CD14-positive monocyte (primary cell): ENCODE measurements at regions not wholly inside any gene's neighbourhood (a gene's known extent, or its start where the extent isn't known, plus 50 kb on each side); places are given as distances from the start of the nearest gene placed in this dataset.

Source experiments
- DNase-seq, 3 donors: peaks; one replicate each; pipeline ENCODE4 v3.0.0-alpha.2; 2011 to 2022
- H2AFZ ChIP-seq: 2 replicates; pipeline ENCODE4 v1.6.0; 2012; ENCODE audit warnings: mild to moderate bottlenecking, low read depth, low read length, inconsistent platforms; ENCODE audit not compliant: insufficient read depth, poor library complexity, severe bottlenecking
- H3K27ac ChIP-seq, 2 donors: 1 replicate in 1 of 2; 2 replicates in 1 of 2; pipeline ENCODE4 v1.5.1; 2012 to 2013; ENCODE audit warnings: low read length in 2 of 2, control low read depth in 1 of 2, inconsistent platforms in 1 of 2, low read depth in 1 of 2, mild to moderate bottlenecking in 1 of 2
- H3K27me3 ChIP-seq, 2 donors: one replicate each; pipeline versions ENCODE4 v1.6.0 to v1.6.1; 2011 to 2013; ENCODE audit warnings: low read length in 2 of 2; ENCODE audit not compliant: control insufficient read depth in 2 of 2, insufficient read depth in 2 of 2
- H3K36me3 ChIP-seq, 2 donors: replicated peaks in 1 of 2; 1 replicate in 1 of 2; 2 replicates in 1 of 2; pipeline versions ENCODE4 v1.5.1 to v1.6.1; 2012 to 2013; ENCODE audit warnings: low read length in 2 of 2, control low read depth in 1 of 2, inconsistent platforms in 1 of 2, mild to moderate bottlenecking in 1 of 2; ENCODE audit not compliant: insufficient read depth in 2 of 2, control insufficient read depth in 1 of 2
- H3K4me1 ChIP-seq, 2 donors: 1 replicate in 1 of 2; 2 replicates in 1 of 2; pipeline versions ENCODE4 v1.5.1 to v1.6.1; 2012 to 2013; ENCODE audit warnings: low read length in 2 of 2, control low read depth in 1 of 2, inconsistent platforms in 1 of 2, mild to moderate bottlenecking in 1 of 2, moderate library complexity in 1 of 2; ENCODE audit not compliant: insufficient read depth in 2 of 2, control insufficient read depth in 1 of 2
- H3K4me2 ChIP-seq: replicated peaks from 2 replicates; pipeline ENCODE3; 2012; ENCODE audit warnings: low read length, moderate library complexity, mild to moderate bottlenecking; ENCODE audit not compliant: poor library complexity, severe bottlenecking; ENCODE audit errors: extremely low read depth
- H3K4me3 ChIP-seq, 3 experiments: fragments of 200-600 bp in 1 of 3; sonication (generic) in 1 of 3; replicated peaks in 1 of 3; 1 replicate in 2 of 3; 2 replicates in 1 of 3; pipeline ENCODE4 v1.5.1; 2011 to 2013; ENCODE audit warnings: low read length in 3 of 3, mild to moderate bottlenecking in 3 of 3, control low read depth in 2 of 3, low read depth in 2 of 3, inconsistent platforms in 1 of 3, moderate library complexity in 1 of 3
- H3K79me2 ChIP-seq: 2 replicates; pipeline ENCODE4 v1.6.0; 2012; ENCODE audit warnings: mild to moderate bottlenecking, control low read depth, inconsistent platforms, low read length, moderate library complexity; ENCODE audit not compliant: insufficient read depth
- H3K9ac ChIP-seq: 2 replicates; pipeline ENCODE4 v1.6.0; 2017; ENCODE audit warnings: low read length, mild to moderate bottlenecking; ENCODE audit not compliant: insufficient read depth, poor library complexity, severe bottlenecking
- H3K9me3 ChIP-seq, 2 donors: replicated peaks in 1 of 2; 1 replicate in 1 of 2; 2 replicates in 1 of 2; pipeline versions ENCODE4 v1.5.1 to v1.6.1; 2012 to 2013; ENCODE audit warnings: low read length in 2 of 2, control low read depth in 1 of 2; ENCODE audit not compliant: control insufficient read depth in 1 of 2, insufficient read depth in 1 of 2
- H4K20me1 ChIP-seq: 2 replicates; pipeline ENCODE4 v1.6.0; 2012; ENCODE audit warnings: mild to moderate bottlenecking, low read length, control low read depth, moderate library complexity; ENCODE audit not compliant: insufficient read depth
- H3K27ac Mint-ChIP-seq, 7 donors: one replicate each; pipeline ENCODE4 v1.8.0; 2020; ENCODE audit warnings: mild to moderate bottlenecking in 7 of 7, mixed read lengths in 7 of 7, moderate library complexity in 6 of 7, inconsistent platforms in 2 of 7
- H3K27me3 Mint-ChIP-seq, 3 donors: one replicate each; pipeline ENCODE4 v1.8.0; 2021 to 2022; ENCODE audit warnings: low read depth in 3 of 3, mild to moderate bottlenecking in 3 of 3, mixed read lengths in 3 of 3, moderate library complexity in 3 of 3, inconsistent platforms in 1 of 3
- H3K36me3 Mint-ChIP-seq, 2 donors: one replicate each; pipeline ENCODE4 v1.8.0; 2020; ENCODE audit warnings: mixed read lengths in 2 of 2, inconsistent platforms in 1 of 2, mild to moderate bottlenecking in 1 of 2
- H3K4me1 Mint-ChIP-seq: one replicate; pipeline ENCODE4 v1.8.0; 2020; ENCODE audit warnings: mild to moderate bottlenecking, mixed read lengths
- H3K4me3 Mint-ChIP-seq, 2 donors: one replicate each; pipeline ENCODE4 v1.8.0; 2020; ENCODE audit warnings: mild to moderate bottlenecking in 2 of 2, mixed read lengths in 2 of 2, moderate library complexity in 1 of 2
- H3K9me3 Mint-ChIP-seq, 7 donors: one replicate each; pipeline ENCODE4 v1.8.0; 2020 to 2022; ENCODE audit warnings: mixed read lengths in 7 of 7, mild to moderate bottlenecking in 6 of 7, moderate library complexity in 6 of 7, inconsistent platforms in 2 of 7
- CTCF ChIP-seq: fragments of 200-600 bp; IDR thresholded peaks from one replicate; pipeline ENCODE4 v1.8.0; 2022; ENCODE audit warnings: antibody characterized with exemption, mild to moderate bottlenecking
- WGBS: methylation state at CpG from one replicate; pipeline ENCODE4 v1.1.5; 2013; ENCODE audit warnings: missing lambda C conversion rate; ENCODE audit not compliant: insufficient coverage; 5-methylcytosine and 5-hydroxymethylcytosine counted together
- intact Hi-C, 2 donors: fragments of 100-400 bp; cut with micrococcal nuclease; formaldehyde crosslinking; loops; one replicate each; pipeline versions ENCODE4 v1.15.0 to v1.15.1; 2023

- Mint-ChIP-seq H3K27me3 (no peaks in the 10 kb centered on the region), H3K36me3 (no peaks in the 10 kb centered on the region), H3K4me1 (no peaks in the 10 kb centered on the region), H3K9me3 (peaks cover 0 to 8% (median 0%) of the 10 kb centered on the region in 7 donors), H3K27ac (no peak overlapping the region), H3K4me3 (no peak overlapping the region)
- 100% methylated on average over 2 of the region's 2 CpGs for WGBS
- no peaks in the 10 kb centered on the region for H3K4me1 ChIP-seq
- no peak overlapping the region for H2AFZ ChIP-seq
- no peaks in the 10 kb centered on the region for H3K27me3 ChIP-seq
- no peak for DNase-seq
- peaks cover 2 to 4% of the 10 kb centered on the region in 2 donors for H3K9me3 ChIP-seq
- no peak for TF ChIP-seq CTCF
- H3K4me2 ChIP-seq, result no peak overlapping the region
- intact Hi-C loops, result no loop called here
- H4K20me1 ChIP-seq, result no peaks in the 10 kb centered on the region
- no peaks in the 10 kb centered on the region for H3K79me2 ChIP-seq
- H3K36me3 ChIP-seq, result no peaks in the 10 kb centered on the region
- no peak overlapping the region for H3K9ac ChIP-seq
- no peak overlapping the region for H3K27ac ChIP-seq
- no peak overlapping the region for H3K4me3 ChIP-seq
These were observed 245.5 kb upstream of the STEAP1 start for GRCh38 chr7:89908736-89909135.

- Histone ChIP-seq H3K27ac (no peak overlapping the region), H3K79me2 (no peaks in the 10 kb centered on the region), H3K4me1 (no peaks in the 10 kb centered on the region), H3K4me2 (no peak overlapping the region), H3K4me3 (no peak overlapping the region), H3K36me3 (no peaks in the 10 kb centered on the region), H3K9ac (no peak overlapping the region), H3K27me3 (no peaks in the 10 kb centered on the region), H2AFZ (no peak overlapping the region), H3K9me3 (peaks cover 0 to 4% of the 10 kb centered on the region in 2 donors), H4K20me1 (no peaks in the 10 kb centered on the region)
- Mint-ChIP-seq H3K9me3 (peaks cover 0 to 3% (median 2%) of the 10 kb centered on the region in 7 donors), H3K36me3 (no peaks in the 10 kb centered on the region), H3K4me1 (no peaks in the 10 kb centered on the region), H3K27ac (no peak overlapping the region), H3K4me3 (no peak overlapping the region), H3K27me3 (no peaks in the 10 kb centered on the region)
- 60% methylated on average over 1 of the region's 2 CpGs for WGBS
- no peak for DNase-seq
- TF ChIP-seq CTCF, result no peak
- intact Hi-C loops, result no loop called here
These were observed 239.6 kb upstream of the STEAP1 start for GRCh38 chr7:89914711-89915110.
